ENCODE measurements at regions not wholly inside any gene's neighbourhood (a gene's known extent, or its start where the extent isn't known, plus 50 kb on each side); places are given as distances from the start of the nearest gene placed in this dataset.

DNA sequence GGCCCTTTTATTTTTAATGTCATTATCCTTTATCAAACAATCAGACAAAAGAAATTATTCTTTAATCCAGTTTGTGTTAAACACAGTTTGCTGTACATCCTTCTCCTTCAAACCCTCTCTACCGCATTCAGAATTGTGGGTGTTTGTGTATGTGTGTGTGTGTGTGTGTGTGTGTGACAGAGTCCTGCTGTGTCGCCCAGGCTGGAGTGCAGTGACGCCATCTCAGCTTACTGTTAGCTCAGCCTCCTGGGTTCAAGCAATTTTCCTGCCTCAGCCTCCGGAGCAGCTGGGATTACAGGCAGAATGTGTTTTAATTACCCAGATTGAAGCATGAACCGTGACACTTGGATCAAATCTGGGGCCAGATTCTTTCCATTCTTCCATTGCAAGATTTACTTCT is 723.7 kb downstream of the DCDC2C start:
- H3K27ac ChIP-seq (ENCODE audit: low read depth, low read length): no peak overlapping the region
- no peaks in the 10 kb centered on the region for H3K9me2 ChIP-seq (replicated peaks; ENCODE audit: insufficient read depth, low read length)
- H3K79me2 ChIP-seq (ENCODE audit: insufficient read depth, low read length): no peaks in the 10 kb centered on the region
- H3K9ac ChIP-seq (ENCODE audit: low read length): no peak overlapping the region
- H4K20me1 ChIP-seq (ENCODE audit: low read depth, low read length): no peaks in the 10 kb centered on the region
- no peaks in the 10 kb centered on the region for H3F3A ChIP-seq (ENCODE audit: insufficient read depth)
- H3K4me2 ChIP-seq (ENCODE audit: low read depth, low read length, poor library complexity, severe bottlenecking): no peak overlapping the region
- TF ChIP-seq, protein P1, sequence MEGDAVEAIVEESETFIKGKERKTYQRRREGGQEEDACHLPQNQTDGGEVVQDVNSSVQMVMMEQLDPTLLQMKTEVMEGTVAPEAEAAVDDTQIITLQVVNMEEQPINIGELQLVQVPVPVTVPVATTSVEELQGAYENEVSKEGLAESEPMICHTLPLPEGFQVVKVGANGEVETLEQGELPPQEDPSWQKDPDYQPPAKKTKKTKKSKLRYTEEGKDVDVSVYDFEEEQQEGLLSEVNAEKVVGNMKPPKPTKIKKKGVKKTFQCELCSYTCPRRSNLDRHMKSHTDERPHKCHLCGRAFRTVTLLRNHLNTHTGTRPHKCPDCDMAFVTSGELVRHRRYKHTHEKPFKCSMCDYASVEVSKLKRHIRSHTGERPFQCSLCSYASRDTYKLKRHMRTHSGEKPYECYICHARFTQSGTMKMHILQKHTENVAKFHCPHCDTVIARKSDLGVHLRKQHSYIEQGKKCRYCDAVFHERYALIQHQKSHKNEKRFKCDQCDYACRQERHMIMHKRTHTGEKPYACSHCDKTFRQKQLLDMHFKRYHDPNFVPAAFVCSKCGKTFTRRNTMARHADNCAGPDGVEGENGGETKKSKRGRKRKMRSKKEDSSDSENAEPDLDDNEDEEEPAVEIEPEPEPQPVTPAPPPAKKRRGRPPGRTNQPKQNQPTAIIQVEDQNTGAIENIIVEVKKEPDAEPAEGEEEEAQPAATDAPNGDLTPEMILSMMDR (IDR thresholded peaks at IDR 0.05; ENCODE audit: insufficient read depth, low read length, poor library complexity, severe bottlenecking): no peak
- TF ChIP-seq EZH2phosphoT487 (conservative IDR thresholded peaks at IDR 0.05; ENCODE audit: low read length): no peak
- no peaks in the 10 kb centered on the region for H3K36me3 ChIP-seq (ENCODE audit: low read length)
- no peaks in the 10 kb centered on the region for H3K9me3 ChIP-seq (ENCODE audit: insufficient read depth, low read length)
- H2AFZ ChIP-seq (ENCODE audit: low read depth, low read length, severe bottlenecking): no peak overlapping the region
- no peaks in the 10 kb centered on the region for H3K27me3 ChIP-seq (ENCODE audit: low read length)
- no peak overlapping the region for H3K4me3 ChIP-seq (ENCODE audit: insufficient read depth, low read length, poor library complexity, severe bottlenecking)

DNA sequence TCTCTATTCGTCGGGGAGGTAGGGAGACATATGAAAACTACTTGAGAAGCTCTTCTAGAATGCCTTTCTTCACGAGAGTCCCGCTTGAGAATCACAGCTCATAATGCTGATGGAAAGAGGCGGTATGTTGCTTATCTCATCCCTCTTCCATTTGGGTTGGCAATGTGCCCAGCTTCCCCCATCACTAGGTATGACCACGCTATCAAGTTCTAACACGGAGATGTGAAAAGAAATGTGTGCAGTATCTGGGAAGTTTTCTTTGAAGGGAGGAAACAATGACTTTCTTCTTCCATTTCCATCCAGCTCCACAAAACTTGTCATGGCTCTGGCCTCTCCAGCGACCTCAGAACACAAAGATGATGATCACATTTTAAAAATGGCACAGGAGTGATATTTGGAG is 742.4 kb downstream of the DCDC2C start:
- Histone ChIP-seq H3K27me3 (ENCODE audit: low read length) (no peaks in the 10 kb centered on the region; the same call in 1 of the 2 replicates), H4K20me1 (ENCODE audit: low read depth, low read length) (no peaks in the 10 kb centered on the region), H3K36me3 (ENCODE audit: low read length) (no peaks in the 10 kb centered on the region), H3K4me3 (ENCODE audit: insufficient read depth, low read length, poor library complexity, severe bottlenecking) (no peak overlapping the region), H3K9ac (ENCODE audit: low read length) (no peak overlapping the region), H3K9me3 (ENCODE audit: insufficient read depth, low read length) (no peaks in the 10 kb centered on the region), H2AFZ (ENCODE audit: low read depth, low read length, severe bottlenecking) (no peak overlapping the region), H3K27ac (ENCODE audit: low read depth, low read length) (no peak overlapping the region), H3K4me2 (ENCODE audit: low read depth, low read length, poor library complexity, severe bottlenecking) (no peak overlapping the region), H3K79me2 (ENCODE audit: insufficient read depth, low read length) (no peaks in the 10 kb centered on the region), H3F3A (ENCODE audit: insufficient read depth) (no peaks in the 10 kb centered on the region), H3K9me2 (replicated peaks; ENCODE audit: insufficient read depth, low read length) (no peaks in the 10 kb centered on the region)
- TF ChIP-seq, protein P1 (IDR thresholded peaks at IDR 0.05; ENCODE audit: insufficient read depth, low read length, poor library complexity, severe bottlenecking): no peak
- TF ChIP-seq EZH2phosphoT487 (conservative IDR thresholded peaks at IDR 0.05; ENCODE audit: low read length): no peak

DNA sequence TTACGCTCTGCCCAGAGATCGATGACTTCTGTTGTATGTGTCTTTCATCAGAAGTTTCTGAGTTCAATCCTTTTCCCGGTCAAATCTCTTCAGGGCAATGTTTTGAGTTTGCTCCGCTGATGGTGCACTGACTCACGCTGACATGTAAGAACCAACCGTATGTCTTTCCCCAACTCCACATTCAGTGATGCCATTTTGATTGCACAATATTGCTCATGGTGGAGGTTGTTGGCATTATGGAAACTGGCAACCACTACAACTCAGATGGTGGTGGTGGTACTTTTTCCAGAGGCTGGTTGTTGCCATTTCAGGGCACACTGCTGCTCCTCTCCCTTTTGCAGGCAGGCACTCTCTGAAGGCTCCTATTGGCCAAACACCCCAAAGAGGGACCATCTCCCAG is 751.5 kb downstream of the DCDC2C start:
- Histone ChIP-seq H3K4me3 (ENCODE audit: insufficient read depth, low read length, poor library complexity, severe bottlenecking) (no peak overlapping the region), H3K9me2 (replicated peaks; ENCODE audit: insufficient read depth, low read length) (no peaks in the 10 kb centered on the region), H3F3A (ENCODE audit: insufficient read depth) (no peaks in the 10 kb centered on the region), H2AFZ (ENCODE audit: low read depth, low read length, severe bottlenecking) (no peak overlapping the region), H3K27me3 (ENCODE audit: low read length) (no peaks in the 10 kb centered on the region), H3K79me2 (ENCODE audit: insufficient read depth, low read length) (no peaks in the 10 kb centered on the region), H3K27ac (ENCODE audit: low read depth, low read length) (no peak overlapping the region), H3K36me3 (ENCODE audit: low read length) (no peaks in the 10 kb centered on the region), H3K9ac (ENCODE audit: low read length) (no peak overlapping the region), H4K20me1 (ENCODE audit: low read depth, low read length) (no peaks in the 10 kb centered on the region), H3K9me3 (ENCODE audit: insufficient read depth, low read length) (no peaks in the 10 kb centered on the region), H3K4me2 (ENCODE audit: low read depth, low read length, poor library complexity, severe bottlenecking) (no peak overlapping the region)
- no peak for TF ChIP-seq EZH2phosphoT487 (conservative IDR thresholded peaks at IDR 0.05; ENCODE audit: low read length)
- TF ChIP-seq, protein P1 (IDR thresholded peaks at IDR 0.05; ENCODE audit: insufficient read depth, low read length, poor library complexity, severe bottlenecking): no peak
